Astrocyte of the spinal cord (primary cell): ENCODE measurements at regions not wholly inside any gene's neighbourhood (a gene's known extent, or its start where the extent isn't known, plus 50 kb on each side); places are given as distances from the start of the nearest gene placed in this dataset.

ENCODE experiments used
- DNase-seq: peaks from one replicate; pipeline ENCODE4 v3.0.0; 2011; ENCODE audit warnings: low read depth, low spot score
- H3K4me3 ChIP-seq: 2 replicates; pipeline ENCODE4 v1.5.1; 2011; ENCODE audit warnings: low read depth, mild to moderate bottlenecking, low read length, moderate library complexity
- in situ Hi-C: cut with HindIII; loops from 2 replicates; pipeline ENCODE4 v1.10.0; 2017; ENCODE audit warnings: low sequenced_read_pairs
- TF ChIP-seq, protein P1 (sequence below): IDR thresholded peaks from 2 replicates; pipeline ENCODE4 v1.5.1; 2012; ENCODE audit warnings: low read depth, mild to moderate bottlenecking, low read length, inconsistent platforms

DNA sequence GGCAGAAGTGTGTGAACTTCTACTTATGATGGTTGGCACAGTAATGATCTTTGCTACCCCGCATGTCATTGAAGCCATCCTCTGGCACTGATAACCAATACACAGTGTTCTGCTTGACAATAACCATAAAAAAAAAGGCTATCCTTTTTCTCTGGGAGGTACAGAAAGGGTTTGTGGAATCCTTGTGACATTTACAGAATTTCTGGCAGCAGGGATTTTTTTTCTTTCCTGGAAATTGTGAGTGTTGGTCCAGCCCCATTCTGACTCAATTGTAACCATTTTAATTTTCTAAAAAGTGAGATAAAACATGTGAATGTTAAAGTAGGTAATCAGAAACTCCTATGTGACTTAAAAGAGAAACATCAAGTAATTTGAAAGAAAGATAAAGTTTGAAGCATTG is 943.8 kb downstream of the TMTC2 start:
- TF ChIP-seq, protein P1, sequence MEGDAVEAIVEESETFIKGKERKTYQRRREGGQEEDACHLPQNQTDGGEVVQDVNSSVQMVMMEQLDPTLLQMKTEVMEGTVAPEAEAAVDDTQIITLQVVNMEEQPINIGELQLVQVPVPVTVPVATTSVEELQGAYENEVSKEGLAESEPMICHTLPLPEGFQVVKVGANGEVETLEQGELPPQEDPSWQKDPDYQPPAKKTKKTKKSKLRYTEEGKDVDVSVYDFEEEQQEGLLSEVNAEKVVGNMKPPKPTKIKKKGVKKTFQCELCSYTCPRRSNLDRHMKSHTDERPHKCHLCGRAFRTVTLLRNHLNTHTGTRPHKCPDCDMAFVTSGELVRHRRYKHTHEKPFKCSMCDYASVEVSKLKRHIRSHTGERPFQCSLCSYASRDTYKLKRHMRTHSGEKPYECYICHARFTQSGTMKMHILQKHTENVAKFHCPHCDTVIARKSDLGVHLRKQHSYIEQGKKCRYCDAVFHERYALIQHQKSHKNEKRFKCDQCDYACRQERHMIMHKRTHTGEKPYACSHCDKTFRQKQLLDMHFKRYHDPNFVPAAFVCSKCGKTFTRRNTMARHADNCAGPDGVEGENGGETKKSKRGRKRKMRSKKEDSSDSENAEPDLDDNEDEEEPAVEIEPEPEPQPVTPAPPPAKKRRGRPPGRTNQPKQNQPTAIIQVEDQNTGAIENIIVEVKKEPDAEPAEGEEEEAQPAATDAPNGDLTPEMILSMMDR: no peak
- no peak overlapping the region for H3K4me3 ChIP-seq
- in situ Hi-C loops: no loop called here
- no peak for DNase-seq

DNA sequence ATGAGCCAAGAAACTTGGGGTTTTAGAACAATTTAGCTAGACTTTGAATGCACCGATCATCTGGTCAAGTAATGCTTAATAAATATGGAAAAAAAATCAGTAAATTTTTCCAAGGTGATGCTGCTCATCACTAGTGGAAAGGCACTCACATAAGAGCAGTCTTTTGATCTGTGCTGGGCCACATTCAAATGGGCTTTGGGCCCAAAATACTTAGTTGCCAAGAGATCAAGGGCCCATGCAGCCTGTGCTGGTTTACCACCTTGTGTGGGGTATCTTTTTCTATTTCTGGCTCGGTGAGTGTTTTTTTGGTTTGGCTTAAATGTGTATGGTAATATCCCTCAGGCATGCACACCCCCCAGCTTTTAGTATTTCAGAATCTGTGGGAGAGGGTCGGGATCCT is 943.2 kb downstream of the TMTC2 start:
- H3K4me3 ChIP-seq: no peak overlapping the region
- TF ChIP-seq, protein P1: no peak
- no peak for DNase-seq
- in situ Hi-C loops: no loop called here

DNA sequence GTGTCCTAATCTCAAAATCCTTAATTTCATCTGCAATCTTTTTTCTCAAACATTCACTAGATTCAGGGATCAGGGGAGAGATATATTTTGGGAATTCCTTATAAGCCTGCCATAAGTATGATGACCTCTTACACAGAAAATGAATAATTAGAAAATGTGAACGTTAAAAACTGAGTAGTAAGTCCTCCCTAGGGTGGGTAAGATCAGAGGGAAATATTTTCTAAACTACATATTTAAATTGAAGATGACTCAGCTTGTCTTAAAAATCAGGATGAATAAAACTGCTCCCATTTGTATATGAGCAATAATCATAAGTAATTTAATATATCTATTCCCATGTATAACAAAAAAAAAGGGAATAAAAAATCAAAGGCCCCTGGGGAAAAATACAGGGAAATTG is 935.5 kb downstream of the TMTC2 start:
- no peak for DNase-seq
- no peak overlapping the region for H3K4me3 ChIP-seq
- TF ChIP-seq, protein P1: no peak
- in situ Hi-C loops: no loop called here

DNA sequence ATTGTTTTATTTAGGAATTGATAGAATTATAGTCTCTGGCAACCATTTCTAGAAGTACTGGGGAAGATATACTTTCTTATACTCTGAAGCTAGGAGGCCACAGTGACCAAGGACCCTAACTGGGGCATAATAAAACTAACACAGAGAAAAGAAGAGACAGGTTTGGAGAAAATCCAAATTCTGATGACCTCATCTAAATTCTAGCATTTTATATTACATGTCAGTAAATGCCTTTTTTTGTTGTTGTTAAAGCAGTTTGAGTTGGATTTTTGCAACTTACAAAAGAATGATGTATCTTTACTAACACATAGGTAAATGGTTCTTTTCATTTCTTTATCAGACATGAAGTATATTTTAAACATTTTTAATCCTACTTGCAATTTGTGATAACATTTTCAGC is 933.3 kb downstream of the TMTC2 start:
- in situ Hi-C loops: no loop called here
- TF ChIP-seq, protein P1: no peak
- no peak overlapping the region for H3K4me3 ChIP-seq
- no peak for DNase-seq

DNA sequence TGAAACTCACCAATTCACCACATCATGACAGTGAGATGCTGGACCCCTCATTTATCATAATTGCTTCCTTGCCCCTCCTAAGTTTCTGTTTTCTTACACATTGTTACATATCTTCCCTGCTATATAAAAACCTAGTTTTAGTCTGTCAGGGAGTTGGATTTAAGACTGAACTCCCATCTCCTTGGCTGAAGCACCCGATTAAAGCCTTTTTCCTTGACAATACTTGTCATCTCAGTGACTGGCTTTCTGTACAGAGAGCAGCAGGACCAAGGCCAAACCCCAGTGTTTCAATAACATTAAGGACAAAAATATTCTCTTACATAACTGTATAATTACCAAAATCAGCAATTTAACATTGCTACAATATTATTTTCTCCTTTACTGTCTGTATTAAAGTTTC is 928.4 kb downstream of the TMTC2 start:
- in situ Hi-C loops: no loop called here
- TF ChIP-seq, protein P1: no peak
- DNase-seq: no peak

DNA sequence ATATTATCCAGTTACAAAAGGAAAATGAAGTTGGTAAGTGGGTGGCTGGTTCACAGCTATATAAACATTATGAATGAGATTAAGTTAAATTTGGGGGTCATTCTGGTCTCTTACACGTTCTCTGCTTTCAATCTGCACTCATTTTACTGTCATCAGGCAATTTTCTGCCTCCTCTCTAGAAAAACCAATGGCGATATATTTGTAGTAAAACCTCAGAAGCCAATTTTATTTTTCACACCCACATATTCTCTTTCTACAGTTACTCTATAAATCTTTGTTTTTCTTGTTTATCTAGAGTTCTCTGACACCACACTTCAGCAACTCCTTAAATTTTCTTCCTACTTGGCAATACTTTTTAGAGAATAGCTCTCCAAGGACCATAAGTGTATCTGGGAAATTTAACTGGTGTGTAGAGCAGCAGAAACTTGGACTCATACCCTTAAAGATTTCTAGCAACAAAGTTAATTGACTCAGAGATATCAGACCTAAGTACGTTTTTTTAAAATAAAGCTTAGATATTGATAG is 926.9 kb downstream of the TMTC2 start:
- no peak for DNase-seq
- in situ Hi-C loops: no loop called here
- TF ChIP-seq, protein P1: no peak
- H3K4me3 ChIP-seq: no peak overlapping the region

More for the DNA sequence above, 928.4 kb downstream of the TMTC2 start:
- no peak overlapping the region for H3K4me3 ChIP-seq

DNA sequence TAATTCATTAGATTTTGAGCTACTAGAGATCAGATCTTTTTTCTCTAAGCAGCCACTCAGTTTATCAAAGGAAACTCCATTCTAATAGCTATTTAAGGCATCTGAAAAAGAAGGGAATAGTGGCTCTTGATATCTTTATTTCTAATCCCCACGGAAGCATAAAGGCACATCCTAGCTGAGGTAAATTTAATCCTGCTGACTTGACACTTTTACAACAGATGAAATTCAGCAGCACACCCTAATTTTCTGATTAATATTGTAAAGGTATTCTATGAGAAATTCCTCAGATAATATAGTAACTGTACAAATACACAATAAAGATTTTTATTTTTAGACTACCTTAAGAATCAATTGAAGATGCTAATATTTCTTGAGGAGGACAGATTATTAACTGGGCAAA is 916.4 kb downstream of the TMTC2 start:
- no peak overlapping the region for H3K4me3 ChIP-seq
- in situ Hi-C loops: no loop called here
- no peak for DNase-seq
- TF ChIP-seq, protein P1: no peak
